WTC11 (cell line): ENCODE measurements at regions not wholly inside any gene's neighbourhood (a gene's known extent, or its start where the extent isn't known, plus 50 kb on each side); places are given as distances from the start of the nearest gene placed in this dataset.

Source experiments
- CREM ChIP-seq: sonication (generic); formaldehyde crosslinking; IDR thresholded peaks from 2 replicates; pipeline ENCODE4 v1.8.1; 2022; ENCODE audit warnings: mild to moderate bottlenecking, missing genetic modification reagents, moderate library complexity
- CTCF ChIP-seq: fragments of 200-600 bp; IDR thresholded peaks from 2 replicates; pipeline ENCODE4 v1.8.0; 2022; ENCODE audit warnings: antibody characterized with exemption
- ESRRA ChIP-seq: sonication (generic); formaldehyde crosslinking; IDR thresholded peaks from 2 replicates; pipeline ENCODE4 v1.8.1; 2022; ENCODE audit warnings: mild to moderate bottlenecking, missing genetic modification reagents, borderline replicate concordance
- NR2C2 ChIP-seq: sonication (generic); formaldehyde crosslinking; IDR thresholded peaks from 2 replicates; pipeline ENCODE4 v1.8.0; 2022; ENCODE audit warnings: mild to moderate bottlenecking, missing genetic modification reagents
- TF ChIP-seq, protein P1 (sequence below): sonication (generic); formaldehyde crosslinking; IDR thresholded peaks from 2 replicates; pipeline ENCODE4 v1.8.0; 2022; ENCODE audit warnings: mild to moderate bottlenecking, missing genetic modification reagents
- TF ChIP-seq, protein P2 (sequence below): sonication (generic); formaldehyde crosslinking; IDR thresholded peaks from 2 replicates; pipeline ENCODE4 v1.8.1; 2022; ENCODE audit warnings: mild to moderate bottlenecking, moderate library complexity, missing genetic modification reagents
- TF ChIP-seq, protein P3 (sequence below): sonication (generic); formaldehyde crosslinking; IDR thresholded peaks from 2 replicates; pipeline ENCODE4 v1.8.1; 2023; ENCODE audit warnings: mild to moderate bottlenecking, missing genetic modification reagents

DNA sequence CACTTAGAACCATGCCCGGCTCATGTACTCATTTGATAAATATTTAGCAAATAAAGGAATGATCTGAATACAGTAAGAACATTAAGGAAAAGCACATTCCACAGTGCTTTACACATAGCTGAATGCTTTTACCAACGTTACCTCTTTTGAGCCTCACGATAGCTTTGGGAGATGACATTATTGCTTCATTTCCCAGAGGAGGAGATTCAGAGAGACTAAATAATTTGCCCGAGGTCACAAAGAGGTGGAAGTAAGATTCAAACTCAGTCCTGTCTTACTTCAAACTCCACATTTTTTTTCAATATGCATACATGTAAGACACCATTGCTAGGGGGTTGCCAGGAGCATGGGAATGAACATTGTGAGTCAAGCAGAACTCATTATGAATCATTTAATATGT lies 538.5 kb downstream of the BCOR start:
- TF ChIP-seq, protein P1, sequence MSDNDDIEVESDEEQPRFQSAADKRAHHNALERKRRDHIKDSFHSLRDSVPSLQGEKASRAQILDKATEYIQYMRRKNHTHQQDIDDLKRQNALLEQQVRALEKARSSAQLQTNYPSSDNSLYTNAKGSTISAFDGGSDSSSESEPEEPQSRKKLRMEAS (CRISPR knock-in tag) = no peak
- TF ChIP-seq, protein P2, sequence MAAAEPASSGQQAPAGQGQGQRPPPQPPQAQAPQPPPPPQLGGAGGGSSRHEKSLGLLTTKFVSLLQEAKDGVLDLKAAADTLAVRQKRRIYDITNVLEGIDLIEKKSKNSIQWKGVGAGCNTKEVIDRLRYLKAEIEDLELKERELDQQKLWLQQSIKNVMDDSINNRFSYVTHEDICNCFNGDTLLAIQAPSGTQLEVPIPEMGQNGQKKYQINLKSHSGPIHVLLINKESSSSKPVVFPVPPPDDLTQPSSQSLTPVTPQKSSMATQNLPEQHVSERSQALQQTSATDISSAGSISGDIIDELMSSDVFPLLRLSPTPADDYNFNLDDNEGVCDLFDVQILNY (CRISPR knock-in tag) = no peak
- TF ChIP-seq, protein P3, sequence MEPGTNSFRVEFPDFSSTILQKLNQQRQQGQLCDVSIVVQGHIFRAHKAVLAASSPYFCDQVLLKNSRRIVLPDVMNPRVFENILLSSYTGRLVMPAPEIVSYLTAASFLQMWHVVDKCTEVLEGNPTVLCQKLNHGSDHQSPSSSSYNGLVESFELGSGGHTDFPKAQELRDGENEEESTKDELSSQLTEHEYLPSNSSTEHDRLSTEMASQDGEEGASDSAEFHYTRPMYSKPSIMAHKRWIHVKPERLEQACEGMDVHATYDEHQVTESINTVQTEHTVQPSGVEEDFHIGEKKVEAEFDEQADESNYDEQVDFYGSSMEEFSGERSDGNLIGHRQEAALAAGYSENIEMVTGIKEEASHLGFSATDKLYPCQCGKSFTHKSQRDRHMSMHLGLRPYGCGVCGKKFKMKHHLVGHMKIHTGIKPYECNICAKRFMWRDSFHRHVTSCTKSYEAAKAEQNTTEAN (CRISPR knock-in tag) = no peak
- TF ChIP-seq ESRRA (no peak), CREM (no peak), NR2C2 (CRISPR knock-in tag) (no peak), CTCF (no peak)
